PFSK-1 (cell line): ENCODE measurements at regions not wholly inside any gene's neighbourhood (a gene's known extent, or its start where the extent isn't known, plus 50 kb on each side); places are given as distances from the start of the nearest gene placed in this dataset.

Experiments used
- FOXP2 ChIP-seq: optimal IDR thresholded peaks from 2 replicates; pipeline ENCODE3; 2011; ENCODE audit warnings: borderline replicate concordance, control low read depth, inconsistent platforms; ENCODE audit not compliant: insufficient read depth; ENCODE audit errors: extremely low read length, extremely low read depth
- POLR2AphosphoS5 ChIP-seq: IDR thresholded peaks from 2 replicates; pipeline ENCODE4 v1.6.1; 2012; ENCODE audit warnings: low read depth, mild to moderate bottlenecking, control low read depth, low read length, moderate library complexity
- SIN3A ChIP-seq: IDR thresholded peaks from 2 replicates; pipeline ENCODE4 v1.6.1; 2012; ENCODE audit warnings: mild to moderate bottlenecking, low read length, moderate library complexity, borderline replicate concordance; ENCODE audit not compliant: insufficient read depth
- TAF1 ChIP-seq: IDR thresholded peaks from 2 replicates; pipeline ENCODE4 v1.6.1; 2012; ENCODE audit warnings: low read length, control low read depth, borderline replicate concordance; ENCODE audit not compliant: insufficient read depth
- TF ChIP-seq, protein P1 (sequence below), 2 experiments: IDR thresholded peaks; 2 replicates each; pipeline versions ENCODE4 v1.6.1 to v1.8.0; 2011 to 2012; ENCODE audit warnings: low read depth in 2 of 2, low read length in 2 of 2, control low read depth in 1 of 2, inconsistent platforms in 1 of 2, mild to moderate bottlenecking in 1 of 2, moderate library complexity in 1 of 2; ENCODE audit not compliant: insufficient read depth in 1 of 2

GRCh38 chr12:115885040-115885690 lies 392.3 kb downstream of the MED13L start:
- TF ChIP-seq TAF1 = no peak
- TF ChIP-seq POLR2AphosphoS5 = no peak
- no peak for TF ChIP-seq FOXP2

DNA sequence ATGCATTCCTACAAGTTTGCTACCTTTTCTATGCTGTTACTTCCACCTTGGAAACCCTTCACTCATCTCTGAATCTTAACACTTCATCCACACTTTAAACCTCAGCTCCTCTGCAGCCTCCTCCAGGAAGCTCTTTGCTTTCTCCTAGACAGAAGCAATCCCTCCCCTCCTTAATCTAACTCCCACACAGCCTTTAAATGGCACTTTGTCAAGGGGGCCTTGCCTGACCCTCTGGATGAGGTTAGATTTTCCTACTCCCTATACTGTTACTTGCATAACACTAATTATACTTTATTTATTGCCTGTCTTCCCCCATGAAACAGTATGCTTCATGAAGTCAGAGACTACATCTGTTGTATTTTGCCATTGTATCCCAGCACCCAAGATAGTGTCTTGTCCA lies 394.6 kb downstream of the MED13L start:
- TF ChIP-seq TAF1 (no peak), POLR2AphosphoS5 (no peak)
- TF ChIP-seq, protein P1, sequence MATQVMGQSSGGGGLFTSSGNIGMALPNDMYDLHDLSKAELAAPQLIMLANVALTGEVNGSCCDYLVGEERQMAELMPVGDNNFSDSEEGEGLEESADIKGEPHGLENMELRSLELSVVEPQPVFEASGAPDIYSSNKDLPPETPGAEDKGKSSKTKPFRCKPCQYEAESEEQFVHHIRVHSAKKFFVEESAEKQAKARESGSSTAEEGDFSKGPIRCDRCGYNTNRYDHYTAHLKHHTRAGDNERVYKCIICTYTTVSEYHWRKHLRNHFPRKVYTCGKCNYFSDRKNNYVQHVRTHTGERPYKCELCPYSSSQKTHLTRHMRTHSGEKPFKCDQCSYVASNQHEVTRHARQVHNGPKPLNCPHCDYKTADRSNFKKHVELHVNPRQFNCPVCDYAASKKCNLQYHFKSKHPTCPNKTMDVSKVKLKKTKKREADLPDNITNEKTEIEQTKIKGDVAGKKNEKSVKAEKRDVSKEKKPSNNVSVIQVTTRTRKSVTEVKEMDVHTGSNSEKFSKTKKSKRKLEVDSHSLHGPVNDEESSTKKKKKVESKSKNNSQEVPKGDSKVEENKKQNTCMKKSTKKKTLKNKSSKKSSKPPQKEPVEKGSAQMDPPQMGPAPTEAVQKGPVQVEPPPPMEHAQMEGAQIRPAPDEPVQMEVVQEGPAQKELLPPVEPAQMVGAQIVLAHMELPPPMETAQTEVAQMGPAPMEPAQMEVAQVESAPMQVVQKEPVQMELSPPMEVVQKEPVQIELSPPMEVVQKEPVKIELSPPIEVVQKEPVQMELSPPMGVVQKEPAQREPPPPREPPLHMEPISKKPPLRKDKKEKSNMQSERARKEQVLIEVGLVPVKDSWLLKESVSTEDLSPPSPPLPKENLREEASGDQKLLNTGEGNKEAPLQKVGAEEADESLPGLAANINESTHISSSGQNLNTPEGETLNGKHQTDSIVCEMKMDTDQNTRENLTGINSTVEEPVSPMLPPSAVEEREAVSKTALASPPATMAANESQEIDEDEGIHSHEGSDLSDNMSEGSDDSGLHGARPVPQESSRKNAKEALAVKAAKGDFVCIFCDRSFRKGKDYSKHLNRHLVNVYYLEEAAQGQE (IDR thresholded peaks at IDR 0.05; ENCODE audit: insufficient read depth in 1 of 2, low read depth in 2 of 2, low read length in 2 of 2) = no peak

DNA sequence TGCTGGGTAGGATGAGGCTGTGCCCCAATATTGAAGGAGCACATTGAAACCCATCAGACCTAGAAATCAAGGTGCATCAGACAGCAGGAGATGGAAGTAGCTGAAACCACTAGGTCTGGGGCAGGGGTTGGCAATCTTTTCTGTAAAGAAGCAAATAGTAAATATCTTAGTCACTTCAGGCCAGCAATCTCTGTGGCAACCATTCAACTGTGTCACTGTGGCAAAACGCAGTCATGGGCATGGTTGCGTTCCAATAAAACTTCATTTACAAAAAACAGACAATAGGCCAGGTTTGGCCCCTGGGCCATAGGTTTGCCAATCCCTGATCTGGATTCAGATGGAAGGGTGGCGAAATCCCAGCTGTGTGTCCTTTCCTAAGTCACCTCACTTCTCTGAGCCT lies 397.3 kb downstream of the MED13L start:
- TF ChIP-seq, protein P1 (IDR thresholded peaks at IDR 0.05; ENCODE audit: insufficient read depth in 1 of 2, low read depth in 2 of 2, low read length in 2 of 2) = no peak
- TF ChIP-seq SIN3A (no peak), TAF1 (no peak), FOXP2 (no peak), POLR2AphosphoS5 (no peak)

GRCh38 chr12:115879354-115879753 lies 398.1 kb downstream of the MED13L start:
- no peak for TF ChIP-seq SIN3A
- no peak for TF ChIP-seq TAF1
- no peak for TF ChIP-seq POLR2AphosphoS5
- TF ChIP-seq, protein P1 (IDR thresholded peaks at IDR 0.05; ENCODE audit: insufficient read depth in 1 of 2, low read depth in 2 of 2, low read length in 2 of 2) = no peak
- no peak for TF ChIP-seq FOXP2

GRCh38 chr12:115873451-115874082 lies 403.9 kb downstream of the MED13L start:
- TF ChIP-seq, protein P1 (IDR thresholded peaks at IDR 0.05; ENCODE audit: insufficient read depth in 1 of 2, low read depth in 2 of 2, low read length in 2 of 2) = no peak
- no peak for TF ChIP-seq SIN3A
- TF ChIP-seq TAF1 = no peak
- TF ChIP-seq FOXP2 = no peak
- TF ChIP-seq POLR2AphosphoS5 = no peak
